HEK293 (cell line): ENCODE measurements at regions not wholly inside any gene's neighbourhood (a gene's known extent, or its start where the extent isn't known, plus 50 kb on each side); places are given as distances from the start of the nearest gene placed in this dataset.

Experiments
- CTCF ChIP-seq: fragments of 450-650 bp; formaldehyde crosslinking; IDR thresholded peaks from 2 replicates; pipeline ENCODE4 v1.5.1; 2016; ENCODE audit warnings: missing biosample characterization, missing genetic modification characterization
- YY1 ChIP-seq: fragments of 450-650 bp; formaldehyde crosslinking; IDR thresholded peaks from 2 replicates; pipeline ENCODE4 v1.5.1; 2018; ENCODE audit warnings: missing biosample characterization, missing genetic modification characterization
- ZNF214 ChIP-seq: fragments of 450-650 bp; formaldehyde crosslinking; IDR thresholded peaks from 2 replicates; pipeline ENCODE4 v1.5.1; 2017; ENCODE audit warnings: missing biosample characterization, mild to moderate bottlenecking, missing genetic modification characterization, borderline replicate concordance
- ZNF274 ChIP-seq, 2 experiments: fragments of 200-500 bp in 1 of 2; fragments of 450-650 bp in 1 of 2; sonication (Bioruptor generic) in 1 of 2; formaldehyde crosslinking in 1 of 2; IDR thresholded peaks; 2 replicates each; pipeline versions ENCODE4 v1.5.1 to v1.6.1; 2014 to 2016; ENCODE audit warnings: borderline replicate concordance in 1 of 2, inconsistent platforms in 1 of 2, low read length in 1 of 2, missing biosample characterization in 1 of 2, missing genetic modification characterization in 1 of 2
- ZNF558 ChIP-seq: fragments of 450-650 bp; formaldehyde crosslinking; IDR thresholded peaks from 2 replicates; pipeline ENCODE4 v1.5.1; 2016; ENCODE audit warnings: missing biosample characterization, missing genetic modification characterization

GRCh38 chr20:40767615-40767924, 78.5 kb upstream of the MAFB start:
- TF ChIP-seq YY1 (tag by site-specific recombination) (no peak), CTCF (tag by site-specific recombination) (no peak), ZNF214 (no peak), ZNF558 (tag by site-specific recombination) (no peak), ZNF274 (IDR thresholded peaks at IDR 0.05; ENCODE audit: low read length) (no peak), ZNF274 (tag by site-specific recombination; IDR thresholded peaks at IDR 0.05; ENCODE audit: borderline replicate concordance) (no peak)
